Hematopoietic multipotent progenitor cell treated with erythropoietin and hydrocortisone succinate and interleukin-3 and kit ligand, for 15 days (in vitro differentiated cells): ENCODE measurements at regions not wholly inside any gene's neighbourhood (a gene's known extent, or its start where the extent isn't known, plus 50 kb on each side); places are given as distances from the start of the nearest gene placed in this dataset.
"Not testable (repeated sequence)": the region's sequence is repeated elsewhere in the genome, so short reads cannot be mapped to it uniquely, and the experiment has no call there.

Experiments
- DNase-seq: peaks from one replicate; pipeline ENCODE4 v3.0.0-alpha.2; 2015; ENCODE audit warnings: low spot score

DNA sequence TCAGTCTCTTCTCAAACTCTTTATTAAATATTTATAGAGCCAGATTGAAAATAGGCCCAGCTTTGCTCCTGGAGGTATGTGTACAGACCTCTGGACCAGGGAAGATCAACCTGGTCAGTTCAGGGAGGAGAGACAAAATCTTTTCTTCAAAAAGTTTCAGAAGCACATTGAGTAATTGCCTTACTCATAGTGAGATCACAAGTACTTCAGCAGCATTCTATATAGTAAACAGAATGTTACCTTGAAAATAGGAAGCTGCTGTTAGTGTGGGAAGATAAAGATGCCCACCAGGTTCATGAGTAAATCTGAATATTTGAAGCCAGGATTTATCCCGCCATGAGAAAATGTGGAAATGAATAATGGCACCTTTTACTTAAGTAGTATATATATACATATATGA is 665.9 kb upstream of the CITED2 start:
- no peak for DNase-seq

DNA sequence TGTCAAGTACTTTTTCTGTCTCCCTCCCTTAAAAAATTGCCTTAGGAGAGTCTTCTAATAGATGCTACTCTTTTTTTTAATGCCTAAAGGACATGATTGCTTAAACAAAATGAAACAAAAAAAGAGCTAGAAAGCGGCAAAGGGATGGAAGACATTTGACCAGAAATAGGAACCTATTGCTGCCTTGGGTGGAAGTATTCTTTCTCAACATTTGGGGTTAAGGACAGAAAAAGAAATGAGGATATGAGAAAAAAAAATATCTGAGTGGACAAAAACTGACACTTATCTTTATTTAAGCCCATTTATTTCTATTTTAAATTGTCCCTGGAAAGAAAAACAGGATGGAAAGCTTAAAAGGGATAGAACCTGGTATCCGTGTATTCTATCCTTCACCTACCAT is 664.9 kb upstream of the CITED2 start:
- DNase-seq = no peak

DNA sequence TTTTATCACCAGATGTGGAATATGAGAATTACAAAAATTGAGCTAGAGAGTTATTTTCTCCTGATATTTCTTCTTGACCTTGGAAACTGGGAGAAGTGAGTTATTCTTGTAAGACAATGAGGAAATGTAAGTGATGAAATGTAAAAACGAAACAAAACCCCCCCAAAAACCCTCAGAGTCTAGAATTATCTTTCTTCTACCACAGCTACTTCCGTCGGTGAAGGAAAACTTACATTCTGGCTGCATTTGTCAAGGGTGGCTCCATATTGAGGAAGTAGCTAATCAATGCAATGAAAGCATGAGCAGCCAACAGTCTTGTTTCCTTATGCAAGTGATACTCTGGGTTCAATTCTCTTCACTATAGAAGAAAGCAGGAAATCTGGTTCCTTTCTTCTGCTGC is 661.7 kb upstream of the CITED2 start:
- no peak for DNase-seq

DNA sequence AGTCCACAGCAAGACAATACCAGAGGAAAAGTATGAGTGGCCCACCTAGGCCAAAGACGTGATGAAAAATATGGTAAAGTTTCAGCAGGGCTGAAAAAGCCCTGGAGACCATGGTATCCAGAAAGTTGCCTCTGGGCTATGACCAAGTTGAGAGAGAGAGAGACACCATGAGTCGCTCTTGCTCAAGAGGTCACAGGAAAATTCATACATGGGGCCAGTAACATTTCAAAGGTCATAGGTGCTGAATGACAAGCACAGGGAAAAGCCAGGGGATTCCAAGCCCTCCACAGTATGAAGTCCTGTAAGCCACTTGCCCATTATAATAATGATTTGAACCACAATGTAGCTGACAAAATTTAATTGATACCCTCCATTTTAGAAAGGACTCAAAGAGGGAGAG is 657.7 kb upstream of the CITED2 start:
- no peak for DNase-seq

DNA sequence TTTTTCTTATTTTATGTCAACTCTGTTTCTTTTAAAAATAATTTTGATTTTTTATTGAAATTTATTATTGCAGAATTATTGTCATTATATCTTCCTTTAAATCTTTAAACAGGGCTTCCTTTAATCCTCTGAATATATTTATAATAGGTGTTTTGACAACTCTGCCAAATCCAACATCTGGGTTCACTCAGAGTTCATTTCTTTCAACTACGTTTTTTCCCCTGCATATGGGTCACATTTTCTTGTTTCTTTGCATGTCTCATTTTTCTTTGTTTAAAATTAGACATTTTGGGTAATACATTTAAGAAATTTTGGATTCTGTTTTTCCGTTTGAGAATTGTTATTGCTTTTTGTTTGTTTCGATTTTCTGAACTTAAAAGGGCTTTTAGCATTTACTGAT is 655.1 kb upstream of the CITED2 start:
- DNase-seq = no peak

DNA sequence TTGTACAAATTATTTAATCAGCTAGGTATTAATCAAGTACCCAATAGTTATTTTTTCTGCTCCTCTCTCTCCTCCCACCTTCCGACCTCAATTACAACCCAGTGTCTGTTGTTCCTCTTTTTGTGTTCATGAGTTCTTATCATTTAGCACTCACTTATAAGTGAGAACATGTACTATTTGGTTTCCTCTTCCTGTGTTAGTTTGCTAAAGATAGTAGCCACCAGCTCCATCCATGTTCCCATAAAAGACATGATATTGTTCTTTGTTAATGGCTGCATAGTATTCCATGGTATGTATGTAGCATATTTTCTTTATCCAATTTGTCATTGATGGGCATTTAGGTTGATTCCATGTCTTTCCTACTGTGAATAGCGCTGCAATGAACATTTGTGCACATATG is 652.8 kb upstream of the CITED2 start:
- no peak for DNase-seq

DNA sequence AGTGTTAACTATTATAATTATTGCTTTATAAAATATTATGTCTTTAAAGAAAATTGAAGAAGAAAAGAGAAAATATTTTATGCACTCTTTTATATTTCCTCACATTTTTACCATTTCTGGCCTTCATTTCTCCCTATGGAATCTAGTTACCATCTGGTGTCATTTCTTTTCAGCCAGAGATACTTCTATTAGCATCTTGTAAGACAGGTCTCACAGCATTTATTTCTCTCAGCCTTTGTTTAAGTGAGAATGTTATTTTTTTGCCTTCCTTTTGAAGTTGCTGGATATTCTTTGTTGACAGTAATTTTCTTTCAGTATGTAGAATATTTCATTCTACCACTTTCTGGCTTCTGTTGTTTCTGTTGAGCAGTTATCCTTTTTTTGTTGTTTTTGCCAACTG is 652.1 kb upstream of the CITED2 start:
- no peak for DNase-seq

DNA sequence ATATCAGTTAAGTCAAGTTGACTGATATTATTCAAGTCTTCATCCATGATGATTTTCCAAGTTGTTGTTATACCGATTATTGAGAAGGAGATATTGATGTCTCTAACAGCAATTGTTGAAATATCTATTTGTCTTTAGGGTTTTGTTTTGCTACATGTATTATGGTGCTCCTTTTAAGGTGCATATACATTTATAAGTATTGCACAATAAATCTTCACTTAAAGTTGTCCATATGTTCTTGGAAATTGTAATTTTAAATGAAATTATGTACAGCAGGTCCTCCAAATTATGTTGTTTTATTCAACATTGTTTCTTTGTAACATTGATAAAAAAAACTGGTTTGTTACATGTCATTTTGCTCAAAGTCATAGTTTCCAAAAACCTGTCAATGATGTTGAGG is 650.7 kb upstream of the CITED2 start:
- DNase-seq = no peak

DNA sequence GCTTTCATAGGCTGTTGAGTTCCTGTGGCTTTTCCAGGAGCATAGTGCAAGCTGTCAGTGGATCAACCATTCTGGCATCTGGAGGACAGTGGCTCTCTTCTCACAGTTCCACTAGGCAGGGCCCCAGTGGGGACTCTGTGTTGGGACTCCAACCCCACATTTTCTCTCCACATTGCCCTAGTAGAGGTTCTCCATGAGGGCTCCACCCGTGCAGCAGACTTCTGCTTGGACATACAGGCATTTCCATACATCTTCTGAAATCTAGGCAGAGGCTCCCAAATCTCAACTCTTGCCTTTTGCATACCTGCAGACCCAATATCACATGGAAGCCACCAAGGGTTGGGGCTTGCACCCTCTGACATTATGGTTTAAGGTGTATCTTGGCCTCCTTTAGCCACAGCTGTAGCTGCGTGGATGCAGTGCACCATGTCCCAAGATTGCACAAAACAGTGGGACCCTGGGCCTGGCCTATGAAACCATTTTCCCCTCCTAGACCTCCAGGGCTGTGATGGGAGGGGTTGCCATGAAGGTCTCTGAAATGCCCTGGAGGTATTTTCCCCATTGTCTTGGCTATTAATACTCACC is 645.9 kb upstream of the CITED2 start:
- no peak for DNase-seq

DNA sequence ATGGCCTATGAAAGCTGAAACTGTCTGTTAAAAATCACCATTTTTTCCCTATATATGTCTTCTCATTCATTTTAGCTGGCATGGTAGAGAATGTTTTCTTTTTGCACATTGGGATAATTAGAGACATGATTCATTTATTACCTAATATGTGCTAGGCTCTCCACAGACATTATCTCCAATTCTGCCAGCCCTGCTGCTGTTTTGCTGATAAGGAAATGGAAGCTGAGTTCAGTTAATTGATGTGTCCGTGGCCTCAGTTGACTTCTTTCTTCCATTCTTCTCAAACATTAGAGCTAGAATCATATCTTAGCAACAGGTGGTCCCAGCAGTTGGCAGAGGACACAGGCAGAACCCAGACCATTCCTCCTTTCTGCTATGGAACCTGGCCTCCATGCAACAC is 644.1 kb upstream of the CITED2 start:
- DNase-seq = peak; percentile 34

DNA sequence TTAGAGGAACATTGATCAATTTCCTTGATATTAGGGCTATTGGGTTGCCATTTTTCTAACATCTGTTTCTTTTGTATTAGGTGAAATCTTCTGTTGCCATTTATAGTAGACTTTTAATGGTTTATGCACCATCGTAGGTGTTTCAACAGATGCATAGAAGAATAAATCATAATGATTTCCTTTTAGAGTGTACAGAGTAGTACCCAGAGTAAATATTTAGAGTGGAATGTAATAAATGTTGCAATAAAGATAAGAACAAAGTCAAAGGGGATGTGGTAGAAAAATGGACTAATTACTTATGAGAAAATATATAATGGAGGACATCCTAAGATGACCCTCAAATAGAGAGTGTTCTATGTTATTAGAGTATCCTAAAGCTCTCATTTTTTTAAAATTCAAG is 643.0 kb upstream of the CITED2 start:
- DNase-seq = no peak

DNA sequence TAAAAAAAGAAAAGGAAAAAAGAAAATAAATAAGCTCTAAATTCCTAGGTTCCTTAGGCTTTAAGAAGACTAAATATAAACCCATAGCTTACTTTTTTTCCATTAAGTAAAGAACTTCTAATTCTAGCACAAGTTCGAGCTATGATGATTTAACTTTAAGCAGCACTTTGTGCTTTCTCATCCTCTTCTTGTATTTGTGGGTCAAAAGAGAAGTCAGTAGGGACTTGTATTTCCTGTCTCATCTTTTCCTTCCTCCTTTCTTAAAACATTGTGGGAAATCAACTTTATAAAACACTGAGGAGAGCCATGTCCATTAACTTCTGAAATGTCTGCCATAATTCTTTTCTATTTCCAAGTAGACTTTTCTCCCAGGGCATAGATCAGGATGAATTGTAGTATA is 637.7 kb upstream of the CITED2 start:
- no peak for DNase-seq

DNA sequence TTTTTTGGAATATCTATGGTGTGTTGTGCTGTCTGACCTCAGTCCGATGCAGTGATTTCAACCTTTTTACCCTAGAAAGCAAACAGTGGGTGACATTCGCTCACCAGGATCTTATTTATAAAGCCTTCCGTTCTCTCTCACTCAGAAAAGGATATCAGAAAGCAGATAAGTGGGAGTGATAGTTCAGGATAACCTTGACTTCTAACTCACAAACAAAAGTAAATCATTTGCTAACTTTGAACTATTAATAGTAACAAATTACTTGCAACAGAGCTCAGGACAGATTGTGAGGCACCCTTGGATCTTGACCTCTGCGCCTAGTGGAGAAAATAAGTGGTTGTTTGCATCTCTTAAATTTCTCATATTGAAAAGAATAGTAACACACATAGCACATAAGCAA is 637.1 kb upstream of the CITED2 start:
- DNase-seq = no peak

DNA sequence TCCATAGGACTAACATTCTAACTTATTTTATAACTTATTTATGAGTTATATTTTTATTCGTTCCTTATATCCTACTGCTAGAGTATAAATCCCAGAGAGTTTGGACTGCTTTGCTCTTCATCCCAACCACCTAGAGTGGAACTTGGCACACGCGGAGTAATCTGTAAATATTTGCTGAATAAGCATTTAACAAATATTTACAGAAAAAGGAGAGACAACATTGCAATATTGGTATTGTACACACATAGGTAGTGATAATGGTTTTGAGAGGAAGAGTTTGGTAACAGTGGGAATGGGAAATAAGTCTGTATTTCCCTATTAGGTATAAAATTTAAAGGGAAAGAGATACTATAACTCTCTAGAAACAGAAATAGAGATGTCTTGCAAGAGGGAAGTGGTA is 634.8 kb upstream of the CITED2 start:
- no peak for DNase-seq

DNA sequence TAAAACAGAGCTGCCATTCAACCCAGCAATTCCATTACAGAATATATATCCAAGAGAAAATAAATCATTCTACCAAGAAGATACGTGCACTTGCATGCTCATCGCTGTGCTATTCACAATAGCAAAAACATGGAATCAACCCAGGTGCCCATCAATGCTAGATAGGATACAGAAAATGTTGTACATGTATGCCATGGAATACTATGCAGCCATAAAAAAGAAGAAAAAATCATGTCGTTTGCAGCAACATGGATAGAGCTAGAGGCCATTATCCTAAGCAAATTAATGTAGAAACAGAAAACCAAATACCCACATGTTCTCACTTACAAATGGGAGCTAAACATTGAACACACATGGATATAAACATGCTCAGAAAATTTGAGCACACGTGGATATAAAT is 633.1 kb upstream of the CITED2 start:
- DNase-seq = no peak

DNA sequence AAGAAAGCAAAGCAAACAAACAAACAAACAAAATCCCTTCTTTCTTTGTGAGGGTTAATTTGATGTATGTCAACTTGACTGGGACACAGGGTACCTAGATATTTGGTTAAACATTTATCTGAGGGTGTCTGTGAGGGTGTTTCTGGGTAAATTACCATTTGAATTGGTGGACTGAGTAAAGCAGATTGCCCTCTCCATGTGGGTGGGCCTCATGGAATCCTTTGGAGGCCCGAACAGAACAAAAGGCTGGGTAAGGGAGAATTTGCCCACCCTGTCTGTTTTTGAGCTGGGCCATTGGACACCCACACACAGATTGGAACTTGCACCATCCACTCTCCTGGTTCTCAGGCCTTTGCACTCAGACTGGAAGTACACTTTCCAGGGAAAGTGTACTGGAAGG is 628.8 kb upstream of the CITED2 start:
- no peak for DNase-seq

DNA sequence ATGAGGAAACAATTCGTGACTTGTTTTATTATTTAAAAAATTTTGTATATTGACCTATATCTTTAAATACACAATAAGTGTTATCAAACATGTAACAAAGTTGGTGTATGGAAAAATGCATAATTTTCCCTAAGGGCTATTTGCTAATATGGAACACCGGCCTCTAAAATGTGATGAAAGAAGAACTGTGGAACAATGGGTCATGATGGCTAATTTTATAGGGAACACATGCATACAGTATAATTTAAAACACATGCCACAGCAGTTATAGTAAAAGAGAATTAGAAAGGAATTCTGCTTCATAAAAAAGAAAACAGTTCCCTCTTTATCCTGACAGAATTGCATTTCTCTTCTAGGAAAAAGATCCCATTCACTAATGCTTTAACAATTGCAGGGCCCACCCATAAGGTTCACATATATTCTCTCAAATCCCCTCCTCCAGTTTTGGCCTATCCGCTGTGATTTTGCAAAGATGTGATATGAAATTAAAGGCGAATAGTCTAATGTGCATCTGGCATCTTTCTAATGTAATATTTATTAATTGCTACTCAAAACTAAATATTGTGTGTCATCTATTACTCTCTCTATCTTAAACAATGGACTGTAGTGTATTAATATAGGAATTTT is 628.1 kb upstream of the CITED2 start:
- DNase-seq = no peak

DNA sequence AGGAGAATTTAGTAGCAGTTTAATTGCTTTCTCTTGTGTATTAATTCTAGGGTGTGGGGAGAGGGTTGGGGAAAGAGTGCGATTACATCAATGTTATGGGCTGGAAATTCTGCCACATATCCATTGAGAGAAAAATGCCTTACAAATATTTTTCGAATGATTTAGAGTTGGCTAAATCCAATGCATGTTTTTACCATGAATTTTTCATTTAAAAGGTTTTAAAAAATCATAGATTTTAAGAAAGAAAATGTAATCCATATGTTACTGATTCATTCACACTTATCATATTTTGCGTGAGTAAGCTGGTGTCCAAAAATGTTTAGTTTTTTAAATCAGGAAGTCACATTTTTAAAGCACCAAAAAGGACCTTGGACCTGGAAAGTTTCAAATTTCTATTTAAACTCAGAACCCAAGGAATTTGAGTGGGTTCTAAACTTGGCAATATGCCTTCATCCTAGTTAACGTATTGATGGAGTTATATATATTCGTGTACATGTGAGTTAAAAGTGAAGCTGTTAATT is 627.4 kb upstream of the CITED2 start:
- no peak for DNase-seq

DNA sequence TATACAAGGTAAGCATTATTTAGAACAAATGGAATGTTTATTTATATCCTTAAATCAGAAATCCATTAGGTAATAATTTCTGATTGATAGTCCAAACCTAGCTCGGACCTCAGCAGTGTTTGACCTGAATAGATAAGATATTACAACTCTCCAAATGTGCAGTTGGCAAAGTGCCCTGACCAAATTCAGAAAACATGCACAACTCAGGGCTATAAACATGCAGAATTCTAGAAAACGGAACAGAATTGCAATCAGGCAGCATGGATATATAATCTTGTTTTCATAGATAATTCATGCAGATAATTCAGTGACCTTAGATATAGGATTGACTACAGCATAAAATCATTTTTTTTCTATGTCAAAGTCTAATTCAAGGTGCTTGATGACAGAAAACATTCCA is 626.6 kb upstream of the CITED2 start:
- no peak for DNase-seq

DNA sequence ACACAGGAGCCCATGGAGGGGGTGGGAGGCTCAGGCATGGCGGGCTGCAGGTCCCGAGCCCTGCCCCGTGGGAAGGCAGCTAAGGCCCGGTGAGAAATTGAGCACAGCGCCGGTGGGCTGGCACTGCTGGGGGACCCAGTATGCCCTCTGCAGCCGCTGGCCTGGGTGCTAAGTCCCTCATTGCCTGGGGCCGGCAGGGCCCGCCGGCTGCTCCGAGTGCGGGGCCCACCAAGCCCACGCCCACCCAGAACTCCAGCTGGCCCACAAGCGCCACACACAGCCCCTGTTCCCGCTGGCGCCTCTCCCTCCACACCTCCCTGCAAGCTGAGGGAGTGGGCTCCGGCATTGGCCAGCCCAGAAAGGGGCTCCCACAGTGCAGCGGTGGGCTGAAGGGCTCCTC is 625.2 kb upstream of the CITED2 start:
- not testable (repeated sequence) for DNase-seq

DNA sequence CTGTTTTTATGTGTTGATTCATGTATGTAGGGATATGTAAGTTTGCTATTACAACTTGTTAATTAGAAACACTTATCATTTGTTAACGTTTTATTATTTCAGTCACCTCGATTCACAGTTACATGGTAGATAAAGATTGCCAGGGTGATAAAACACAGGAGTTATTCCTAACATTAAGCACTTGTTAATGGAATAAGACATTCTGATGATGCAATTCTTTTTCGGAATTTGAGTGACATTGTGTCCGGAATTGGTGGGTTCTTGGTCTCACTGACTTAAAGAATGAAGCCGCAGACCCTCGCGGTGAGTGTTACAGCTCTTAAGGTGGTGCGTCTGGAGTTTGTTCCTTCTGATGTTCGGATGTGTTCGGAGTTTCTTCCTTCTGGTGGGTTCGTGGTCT is 624.0 kb upstream of the CITED2 start:
- DNase-seq = not testable (repeated sequence)

DNA sequence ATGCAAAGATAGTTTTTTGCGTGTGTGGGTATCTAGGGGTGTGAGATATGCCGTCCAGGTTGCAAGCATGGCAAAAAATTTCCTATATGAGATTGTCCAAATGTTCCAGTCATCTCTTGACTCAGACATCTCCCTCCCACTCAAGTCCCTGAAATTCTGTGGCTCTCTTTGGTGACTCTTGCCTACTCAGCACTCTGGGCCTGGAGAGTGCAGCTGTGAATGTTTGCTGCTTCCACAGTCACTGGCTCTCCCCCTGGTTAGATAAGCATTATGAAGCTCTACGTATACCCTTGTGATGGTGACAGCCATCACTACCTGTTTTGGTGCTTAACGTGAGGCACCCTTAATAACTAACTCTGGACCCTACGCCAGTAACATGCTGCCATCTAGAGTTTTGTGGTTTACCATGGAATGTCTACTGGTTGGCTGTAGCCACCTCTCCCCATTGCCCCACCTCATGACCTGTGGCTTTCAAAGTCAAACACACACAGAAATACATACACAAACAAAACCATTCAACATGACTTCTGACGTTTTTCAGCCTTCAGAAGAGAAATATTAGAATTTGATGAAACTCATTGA is 621.9 kb upstream of the CITED2 start:
- DNase-seq = no peak

DNA sequence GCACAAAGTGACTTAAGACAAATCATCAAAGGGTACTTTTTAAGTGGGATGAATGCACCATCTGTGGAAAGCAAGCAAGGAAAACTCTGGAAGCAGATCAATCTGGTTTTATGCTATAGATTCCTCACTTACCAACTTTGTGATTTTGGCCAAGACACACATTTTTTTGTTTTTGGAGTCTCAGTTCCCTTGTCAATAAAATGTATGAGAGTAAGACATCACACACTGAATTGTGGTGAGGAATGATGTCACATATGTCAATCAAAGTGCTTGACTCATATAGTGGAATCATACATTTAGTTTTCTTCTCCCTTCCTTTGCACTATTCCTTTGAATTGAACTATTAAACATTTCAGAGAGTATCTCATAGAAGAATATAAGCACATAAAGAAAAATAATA is 620.5 kb upstream of the CITED2 start:
- DNase-seq = no peak
